ENCODE measurements at regions not wholly inside any gene's neighbourhood (a gene's known extent, or its start where the extent isn't known, plus 50 kb on each side); places are given as distances from the start of the nearest gene placed in this dataset.

DNA sequence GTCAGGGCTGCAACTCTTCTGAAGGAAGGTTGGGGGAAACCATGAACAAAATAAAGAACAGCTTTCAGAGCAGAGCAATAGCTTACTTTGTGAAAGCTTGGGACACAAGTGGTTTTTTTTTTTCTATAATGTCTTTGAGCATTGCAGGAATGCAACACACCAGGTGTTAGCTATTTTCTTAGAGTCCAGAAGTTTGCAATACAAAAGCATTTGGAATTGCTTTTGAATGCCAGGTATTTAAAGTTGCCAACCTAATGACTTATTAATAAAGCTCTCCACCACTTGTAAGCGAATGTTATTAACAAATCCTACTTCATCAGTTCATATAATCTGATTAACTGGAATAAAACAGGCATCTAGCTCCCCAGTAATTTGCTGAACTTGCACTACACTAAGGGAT is 172.6 kb downstream of the NUFIP1 start:
- Histone ChIP-seq H3K4me3 (no peak overlapping the region), H3K9me3 (replicated peaks) (no peaks in the 10 kb centered on the region), H3K27me3 (replicated peaks) (no peaks in the 10 kb centered on the region), H3K27ac (no peak overlapping the region), H3K36me3 (no peaks in the 10 kb centered on the region), H3K4me1 (replicated peaks) (peaks cover 55% of the 10 kb centered on the region)
- no peak for DNase-seq (ENCODE audit: low read depth in 1 of 2, low spot score in 2 of 2)

DNA sequence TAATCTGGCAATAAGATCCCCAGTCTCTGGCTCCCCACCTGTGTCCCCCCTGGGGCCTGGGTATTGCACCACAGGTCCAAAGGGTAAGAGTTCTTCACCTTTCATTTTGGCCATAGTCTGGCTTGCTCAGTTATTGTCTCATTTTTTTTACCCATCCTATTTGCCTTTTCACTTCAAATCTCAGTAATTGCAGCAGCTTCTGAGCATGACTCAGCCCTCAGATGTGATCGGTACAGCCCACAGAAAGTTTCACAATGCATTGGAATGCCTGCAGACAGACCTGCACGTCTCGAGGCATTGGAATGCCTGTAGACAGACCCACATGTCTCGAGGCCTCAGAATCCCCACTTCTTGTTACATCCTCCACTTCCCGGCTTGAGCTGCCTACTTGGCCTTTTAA is 173.6 kb downstream of the NUFIP1 start:
- Histone ChIP-seq H3K27ac (0 out of 2 replicates have a peak overlapping the region, but pooled peaks have one; percentile 22), H3K9me3 (replicated peaks) (no peaks in the 10 kb centered on the region), H3K4me1 (replicated peaks) (peaks cover 54% of the 10 kb centered on the region), H3K36me3 (no peaks in the 10 kb centered on the region), H3K27me3 (replicated peaks) (no peaks in the 10 kb centered on the region), H3K4me3 (no peak overlapping the region)
- peak; percentile 67 to 83 for DNase-seq (ENCODE audit: low read depth in 1 of 2, low spot score in 2 of 2)

DNA sequence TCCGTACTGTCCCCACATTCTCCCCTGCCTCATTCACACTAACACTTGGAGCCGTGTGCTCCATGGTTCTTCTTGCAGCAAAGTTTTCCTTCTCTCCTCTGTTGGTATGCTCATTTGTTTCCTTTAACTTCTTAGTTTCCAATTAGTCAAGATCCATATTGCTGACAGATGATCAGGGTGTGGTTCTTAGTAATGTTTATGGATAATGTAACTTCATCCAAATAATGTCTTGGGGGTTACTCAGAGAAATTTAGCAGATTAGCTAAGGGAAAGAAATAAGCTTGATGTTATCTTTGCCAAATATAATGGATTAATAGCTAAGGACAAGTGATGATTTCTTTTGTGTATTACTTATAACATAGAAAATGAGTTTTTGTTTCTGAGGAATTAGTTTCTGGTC is 174.4 kb downstream of the NUFIP1 start:
- Histone ChIP-seq H3K4me3 (no peak overlapping the region), H3K27ac (no peak overlapping the region), H3K27me3 (replicated peaks) (no peaks in the 10 kb centered on the region), H3K9me3 (replicated peaks) (no peaks in the 10 kb centered on the region), H3K36me3 (no peaks in the 10 kb centered on the region), H3K4me1 (replicated peaks) (peaks cover 46% of the 10 kb centered on the region)
- no peak for DNase-seq (ENCODE audit: low read depth in 1 of 2, low spot score in 2 of 2)

DNA sequence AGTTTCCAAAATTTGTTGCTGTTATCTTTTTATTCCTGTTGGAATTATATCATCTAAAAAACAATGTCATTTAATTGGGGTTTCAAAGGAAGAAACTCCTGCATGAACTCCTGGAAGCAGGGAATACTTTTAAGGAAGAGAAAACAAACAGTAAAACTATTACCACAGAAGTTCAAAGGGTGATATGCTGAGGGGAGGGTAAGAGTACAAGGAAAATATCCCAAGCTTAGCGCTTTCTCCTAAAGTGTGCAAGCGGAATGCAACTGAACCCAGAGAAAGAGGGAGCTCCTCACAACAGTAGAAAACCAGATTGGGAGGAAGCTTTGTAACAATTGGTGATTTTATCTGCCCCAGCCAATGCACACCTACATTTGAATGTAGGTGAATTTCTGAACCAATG is 175.1 kb downstream of the NUFIP1 start:
- no peak overlapping the region for H3K27ac ChIP-seq
- DNase-seq (ENCODE audit: low read depth in 1 of 2, low spot score in 2 of 2) = no peak
- H3K27me3 ChIP-seq (replicated peaks) = no peaks in the 10 kb centered on the region
- no peaks in the 10 kb centered on the region for H3K36me3 ChIP-seq
- H3K4me1 ChIP-seq (replicated peaks) = peaks cover 39% of the 10 kb centered on the region
- H3K9me3 ChIP-seq (replicated peaks) = no peaks in the 10 kb centered on the region
- H3K4me3 ChIP-seq = no peak overlapping the region

DNA sequence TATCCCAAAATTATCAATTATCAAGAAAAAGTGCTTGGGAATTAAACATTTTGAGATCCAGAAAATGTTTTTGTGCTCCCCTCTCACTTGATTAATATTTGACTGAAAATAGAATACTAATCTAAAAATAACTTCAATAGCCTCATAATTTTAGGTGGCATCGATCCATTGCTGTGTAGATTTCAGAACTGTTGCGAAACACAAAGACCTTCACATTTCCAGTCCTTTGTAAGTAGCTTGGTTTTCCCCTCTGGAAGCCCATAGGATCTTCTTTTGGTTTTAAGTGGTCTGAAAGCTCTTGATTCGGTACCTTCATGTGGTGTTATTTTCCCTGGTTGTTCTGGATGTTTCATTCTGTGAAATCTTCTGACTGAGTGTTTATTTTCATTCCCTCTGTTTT is 176.5 kb downstream of the NUFIP1 start:
- H3K36me3 ChIP-seq = no peaks in the 10 kb centered on the region
- DNase-seq (ENCODE audit: low read depth in 1 of 2, low spot score in 2 of 2) = no peak
- H3K27ac ChIP-seq = no peak overlapping the region
- H3K27me3 ChIP-seq (replicated peaks) = no peaks in the 10 kb centered on the region
- peaks cover 30% of the 10 kb centered on the region for H3K4me1 ChIP-seq (replicated peaks)
- no peaks in the 10 kb centered on the region for H3K9me3 ChIP-seq (replicated peaks)
- no peak overlapping the region for H3K4me3 ChIP-seq

DNA sequence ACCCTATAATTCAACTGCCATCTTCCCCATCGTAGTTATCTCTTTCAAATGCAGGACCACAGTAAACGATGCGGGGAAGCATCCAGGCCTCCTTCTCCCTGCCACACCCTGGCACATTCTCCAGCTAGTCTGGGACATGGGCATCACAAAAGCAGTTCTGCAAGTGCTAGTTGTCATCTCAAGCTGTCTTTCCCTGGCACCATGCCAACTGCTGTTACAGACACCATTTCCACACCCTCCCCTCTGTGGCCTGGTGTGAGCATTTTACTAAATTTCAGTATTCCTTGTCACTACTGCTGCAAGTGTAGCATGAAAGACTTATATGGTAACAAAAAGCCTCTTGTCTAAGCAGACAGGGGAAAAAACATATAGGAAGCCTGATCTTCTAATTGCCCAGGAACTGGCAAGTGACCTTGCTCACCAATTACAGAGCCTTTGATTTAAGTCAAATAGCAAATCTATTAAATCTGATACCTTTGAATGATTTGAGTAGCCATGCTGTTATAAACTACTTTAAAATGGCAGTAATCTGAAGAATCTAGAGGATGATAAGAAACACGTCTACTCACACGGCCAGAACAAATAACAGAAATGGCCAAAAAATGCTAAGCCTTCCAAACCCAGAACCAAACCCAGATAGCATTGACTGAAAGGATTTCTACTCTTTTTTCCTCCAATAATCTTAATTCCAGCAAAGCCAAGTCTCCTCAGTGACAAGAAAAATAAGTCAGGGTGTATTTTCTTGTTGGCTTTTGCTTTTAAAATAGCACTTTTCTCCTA is 179.0 kb downstream of the NUFIP1 start:
- peaks cover 9% of the 10 kb centered on the region for H3K4me1 ChIP-seq (replicated peaks)
- no peak overlapping the region for H3K27ac ChIP-seq
- DNase-seq (ENCODE audit: low read depth in 1 of 2, low spot score in 2 of 2) = no peak
- no peaks in the 10 kb centered on the region for H3K36me3 ChIP-seq
- H3K9me3 ChIP-seq (replicated peaks) = no peaks in the 10 kb centered on the region
- H3K4me3 ChIP-seq = no peak overlapping the region
- H3K27me3 ChIP-seq (replicated peaks) = no peaks in the 10 kb centered on the region

DNA sequence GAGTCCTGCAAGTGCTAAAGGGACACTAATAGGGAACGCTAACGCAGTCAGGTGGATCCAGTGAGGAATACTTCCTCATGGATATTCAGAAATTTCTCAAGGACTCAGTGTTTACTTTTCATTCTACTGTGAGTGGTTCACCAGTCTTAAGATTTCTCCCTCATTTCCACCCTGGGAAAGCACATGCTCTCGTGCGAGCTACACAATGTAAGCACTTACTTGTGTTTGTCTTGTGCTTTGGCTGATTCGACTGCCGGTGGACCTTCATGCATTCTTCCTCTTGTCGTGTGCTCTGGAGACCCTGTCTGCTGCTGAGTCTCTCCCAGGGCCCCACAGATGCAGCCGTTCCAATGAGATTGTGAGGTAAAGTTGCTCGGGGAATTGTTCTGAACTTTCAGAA is 180.1 kb downstream of the NUFIP1 start:
- H3K9me3 ChIP-seq (replicated peaks) = no peaks in the 10 kb centered on the region
- no peak overlapping the region for H3K4me3 ChIP-seq
- no peaks in the 10 kb centered on the region for H3K27me3 ChIP-seq (replicated peaks)
- H3K4me1 ChIP-seq (replicated peaks) = peaks cover 7% of the 10 kb centered on the region; the same call in 1 of the 2 replicates
- H3K27ac ChIP-seq = no peak overlapping the region
- DNase-seq (ENCODE audit: low read depth in 1 of 2, low spot score in 2 of 2) = no peak
- H3K36me3 ChIP-seq = no peaks in the 10 kb centered on the region

DNA sequence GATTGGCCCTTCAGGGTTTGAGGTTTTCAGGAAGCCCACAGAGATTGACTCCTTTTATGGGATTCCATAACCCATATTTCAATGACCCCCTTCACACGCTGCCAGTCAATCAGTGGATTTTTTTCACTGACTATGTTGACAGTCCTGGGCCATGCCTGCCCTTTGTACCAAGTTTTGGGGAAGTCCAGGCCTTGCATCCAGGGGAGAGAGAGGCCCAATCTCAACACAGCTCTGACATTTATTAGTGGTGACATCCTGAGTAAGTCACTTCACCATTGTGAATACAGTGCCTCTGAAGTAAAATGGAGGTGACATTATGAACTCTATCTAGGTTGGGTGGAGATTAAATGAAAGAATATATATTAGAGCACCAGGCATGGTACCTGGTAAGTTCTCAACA is 181.1 kb downstream of the NUFIP1 start:
- H3K9me3 ChIP-seq (replicated peaks) = no peaks in the 10 kb centered on the region
- no peaks in the 10 kb centered on the region for H3K36me3 ChIP-seq
- no peak overlapping the region for H3K4me3 ChIP-seq
- H3K27me3 ChIP-seq (replicated peaks) = no peaks in the 10 kb centered on the region
- peaks cover 12% of the 10 kb centered on the region for H3K4me1 ChIP-seq (replicated peaks)
- H3K27ac ChIP-seq = no peak overlapping the region
- DNase-seq (ENCODE audit: low read depth in 1 of 2, low spot score in 2 of 2) = no peak

DNA sequence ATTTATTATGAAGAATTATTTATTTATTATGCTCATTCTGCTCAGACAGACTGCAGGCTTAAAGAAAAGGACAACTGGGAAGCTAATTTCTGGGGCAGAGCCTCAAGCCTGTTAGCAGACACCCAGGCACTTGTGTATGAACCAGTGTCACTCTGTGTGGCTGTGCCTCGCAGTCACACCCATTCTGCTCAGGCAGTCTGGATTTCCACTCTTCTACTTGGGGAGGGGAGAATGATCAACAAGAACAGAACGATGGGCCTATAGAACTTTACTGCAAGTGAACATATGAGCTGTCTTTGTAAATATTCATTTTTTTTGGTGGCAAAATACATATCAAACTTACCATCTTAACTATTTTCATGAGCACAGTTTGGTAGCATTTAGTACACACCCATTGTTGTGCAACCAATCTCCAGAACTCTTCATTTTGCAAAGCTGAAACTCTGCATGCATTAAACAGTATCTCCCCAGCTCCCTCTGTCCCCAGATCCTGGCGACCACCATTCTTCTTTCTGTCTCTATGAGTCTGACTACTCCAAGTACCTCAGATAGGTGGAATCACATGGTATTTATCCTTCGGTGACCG is 181.7 kb downstream of the NUFIP1 start:
- no peaks in the 10 kb centered on the region for H3K9me3 ChIP-seq (replicated peaks)
- peaks cover 18% of the 10 kb centered on the region for H3K4me1 ChIP-seq (replicated peaks)
- no peaks in the 10 kb centered on the region for H3K36me3 ChIP-seq
- no peak overlapping the region for H3K4me3 ChIP-seq
- no peaks in the 10 kb centered on the region for H3K27me3 ChIP-seq (replicated peaks)
- no peak overlapping the region for H3K27ac ChIP-seq
- no peak for DNase-seq (ENCODE audit: low read depth in 1 of 2, low spot score in 2 of 2)

DNA sequence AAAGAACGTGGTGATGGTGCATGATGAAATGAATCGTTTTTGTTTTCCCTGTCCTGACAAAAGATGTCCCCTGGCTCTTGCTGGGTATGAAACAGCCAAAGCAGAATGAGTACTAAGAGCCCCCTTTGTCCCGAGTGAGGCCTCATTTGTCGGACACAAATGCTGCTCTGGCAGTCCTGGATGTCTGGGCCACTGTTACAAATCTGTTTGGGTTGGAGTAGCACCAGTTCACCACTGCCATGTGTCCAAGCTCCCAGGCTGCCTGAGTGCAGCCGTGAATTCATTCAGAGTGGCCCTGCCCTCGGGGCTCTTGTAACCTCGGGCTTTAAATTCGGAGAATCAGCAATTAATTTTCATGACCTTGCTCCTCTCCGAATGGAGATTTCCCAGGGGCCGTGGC is 182.4 kb downstream of the NUFIP1 start:
- no peak overlapping the region for H3K27ac ChIP-seq
- H3K27me3 ChIP-seq (replicated peaks) = no peaks in the 10 kb centered on the region
- H3K36me3 ChIP-seq = no peaks in the 10 kb centered on the region
- DNase-seq (ENCODE audit: low read depth in 1 of 2, low spot score in 2 of 2) = no peak
- H3K9me3 ChIP-seq (replicated peaks) = no peaks in the 10 kb centered on the region
- peaks cover 25% of the 10 kb centered on the region for H3K4me1 ChIP-seq (replicated peaks)
- H3K4me3 ChIP-seq = no peak overlapping the region

DNA sequence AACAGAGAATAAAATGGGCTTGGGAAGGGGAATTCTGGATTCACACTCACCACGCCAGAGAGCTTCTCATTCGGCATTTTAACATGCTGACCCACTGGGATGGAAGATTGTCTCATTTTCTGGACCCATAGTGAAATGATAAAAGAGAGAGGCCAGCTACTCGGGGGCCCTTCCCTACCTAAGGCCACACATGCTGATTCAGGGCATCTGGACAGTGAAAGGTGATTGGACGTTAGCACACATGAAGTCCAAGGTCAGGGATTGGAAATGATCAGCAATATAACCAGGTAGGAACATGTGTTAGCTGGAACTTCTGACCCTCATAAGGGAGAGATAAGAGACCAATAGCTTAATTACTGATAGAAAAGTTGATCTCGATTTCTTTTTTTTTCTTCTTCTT is 183.7 kb downstream of the NUFIP1 start:
- peaks cover 20% of the 10 kb centered on the region for H3K4me1 ChIP-seq (replicated peaks)
- H3K9me3 ChIP-seq (replicated peaks) = no peaks in the 10 kb centered on the region
- H3K27ac ChIP-seq = no peak overlapping the region
- H3K27me3 ChIP-seq (replicated peaks) = no peaks in the 10 kb centered on the region
- H3K36me3 ChIP-seq = no peaks in the 10 kb centered on the region
- DNase-seq (ENCODE audit: low read depth in 1 of 2, low spot score in 2 of 2) = no peak
- no peak overlapping the region for H3K4me3 ChIP-seq

DNA sequence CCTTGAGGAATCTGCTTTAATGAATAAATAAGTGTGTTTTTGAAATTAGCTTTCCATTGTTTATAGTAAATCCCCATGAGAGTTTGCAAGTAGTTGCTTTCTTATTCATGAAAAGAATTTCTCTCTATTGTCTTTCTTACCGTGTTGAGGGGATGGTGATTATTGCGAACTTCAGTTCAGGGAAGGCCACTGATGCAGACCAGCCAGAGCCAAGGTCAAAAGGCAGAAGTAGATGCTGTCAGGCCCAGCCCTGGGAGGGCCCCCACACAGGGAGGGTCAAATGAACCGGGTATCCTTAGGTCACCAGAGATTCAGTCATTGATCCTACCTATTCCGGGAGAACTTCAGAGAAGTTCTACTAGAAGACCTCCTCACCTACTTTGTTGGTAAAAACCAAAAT is 185.9 kb downstream of the NUFIP1 start:
- Histone ChIP-seq H3K27ac (no peak overlapping the region), H3K27me3 (replicated peaks) (no peaks in the 10 kb centered on the region), H3K9me3 (replicated peaks) (no peaks in the 10 kb centered on the region), H3K4me3 (no peak overlapping the region), H3K36me3 (no peaks in the 10 kb centered on the region), H3K4me1 (replicated peaks) (peaks cover 20% of the 10 kb centered on the region)
- no peak for DNase-seq (ENCODE audit: low read depth in 1 of 2, low spot score in 2 of 2)

DNA sequence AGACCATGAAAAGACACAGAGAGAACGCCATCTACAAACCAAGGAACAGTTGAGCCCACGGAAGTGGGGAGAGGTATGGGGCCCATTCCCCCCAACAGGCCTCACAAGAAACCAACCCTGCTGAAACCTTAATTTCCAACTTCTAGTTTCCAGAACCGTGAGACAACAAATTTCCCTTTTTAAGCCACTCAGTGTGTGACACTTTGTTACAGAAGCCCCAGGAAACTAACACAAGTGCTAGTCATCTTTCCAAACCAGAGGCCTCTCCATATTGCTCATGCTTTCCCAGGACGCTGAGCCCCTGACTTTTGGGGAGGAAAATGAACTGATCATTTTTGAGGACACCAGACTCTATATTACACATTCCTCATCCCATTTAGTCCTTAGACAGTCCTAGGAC is 186.8 kb downstream of the NUFIP1 start:
- Histone ChIP-seq H3K27ac (no peak overlapping the region), H3K4me1 (replicated peaks) (peaks cover 20% of the 10 kb centered on the region)
- DNase-seq (ENCODE audit: low read depth in 1 of 2, low spot score in 2 of 2) = no peak

DNA sequence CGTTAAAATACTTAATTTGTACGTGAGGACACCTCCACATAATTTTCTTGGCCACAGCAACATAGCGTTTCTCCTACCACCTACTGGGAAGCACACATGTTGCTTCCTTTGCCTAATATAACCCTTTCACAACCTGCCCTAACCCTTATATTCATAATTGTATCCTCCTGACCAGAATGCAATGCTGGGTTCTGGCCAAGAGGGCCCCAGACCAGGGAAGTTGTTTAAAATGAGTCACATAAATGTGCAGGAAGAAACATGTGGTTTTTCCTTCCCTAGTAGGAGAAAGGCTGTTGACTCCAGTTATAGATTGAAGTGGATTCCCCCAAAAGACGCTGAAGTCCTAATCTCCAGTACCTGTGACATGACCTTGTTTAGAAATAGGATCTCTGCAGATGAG is 187.3 kb downstream of the NUFIP1 start:
- DNase-seq (ENCODE audit: low read depth in 1 of 2, low spot score in 2 of 2) = peak in 1 of 2 experiments; percentile 40
- H3K27me3 ChIP-seq (replicated peaks) = no peaks in the 10 kb centered on the region
- no peaks in the 10 kb centered on the region for H3K9me3 ChIP-seq (replicated peaks)
- H3K4me3 ChIP-seq = no peak overlapping the region
- H3K36me3 ChIP-seq = no peaks in the 10 kb centered on the region
- no peak overlapping the region for H3K27ac ChIP-seq
- peaks cover 20% of the 10 kb centered on the region for H3K4me1 ChIP-seq (replicated peaks)

More for the DNA sequence above, 186.8 kb downstream of the NUFIP1 start:
- Histone ChIP-seq H3K36me3 (no peaks in the 10 kb centered on the region), H3K27me3 (replicated peaks) (no peaks in the 10 kb centered on the region), H3K4me3 (no peak overlapping the region), H3K9me3 (replicated peaks) (no peaks in the 10 kb centered on the region)
